ENCODE measurements at regions not wholly inside any gene's neighbourhood (a gene's known extent, or its start where the extent isn't known, plus 50 kb on each side); places are given as distances from the start of the nearest gene placed in this dataset.
"Not testable (repeated sequence)": the region's sequence is repeated elsewhere in the genome, so short reads cannot be mapped to it uniquely, and the experiment has no call there.

GRCh38 chr9:41839786-41840185, 289.4 kb downstream of the CNTNAP3B start:
- not testable (repeated sequence) for DNase-seq

GRCh38 chr9:41838953-41839352, 290.3 kb downstream of the CNTNAP3B start:
- not testable (repeated sequence) for DNase-seq

GRCh38 chr9:41838562-41838851, 290.7 kb downstream of the CNTNAP3B start:
- not testable (repeated sequence) for DNase-seq

GRCh38 chr9:41837684-41838561, 291.3 kb downstream of the CNTNAP3B start:
- DNase-seq, result not testable (repeated sequence)

- DNase-seq, result not testable (repeated sequence)
These were observed 296.1 kb downstream of the CNTNAP3B start for GRCh38 chr9:41833108-41833507.

GRCh38 chr9:41824723-41825122, 304.5 kb downstream of the CNTNAP3B start:
- not testable (repeated sequence) for DNase-seq

GRCh38 chr9:41802706-41803105, 326.5 kb downstream of the CNTNAP3B start:
- DNase-seq, result not testable (repeated sequence)

GRCh38 chr9:41798684-41799083, 330.5 kb downstream of the CNTNAP3B start:
- DNase-seq, result not testable (repeated sequence)

GRCh38 chr9:41790719-41791363, 338.4 kb downstream of the CNTNAP3B start:
- not testable (repeated sequence) for DNase-seq

GRCh38 chr9:41790007-41790406, 339.2 kb downstream of the CNTNAP3B start:
- DNase-seq, result not testable (repeated sequence)

GRCh38 chr9:41789387-41789786, 339.8 kb downstream of the CNTNAP3B start:
- not testable (repeated sequence) for DNase-seq

GRCh38 chr9:41787951-41788350, 341.3 kb downstream of the CNTNAP3B start:
- DNase-seq, result not testable (repeated sequence)

GRCh38 chr9:41787270-41787669, 342.0 kb downstream of the CNTNAP3B start:
- DNase-seq, result not testable (repeated sequence)

- not testable (repeated sequence) for DNase-seq
These were observed 345.2 kb downstream of the CNTNAP3B start for GRCh38 chr9:41784006-41784405.

GRCh38 chr9:41783070-41783810, 346.0 kb downstream of the CNTNAP3B start:
- not testable (repeated sequence) for DNase-seq

GRCh38 chr9:41781899-41782298, 347.3 kb downstream of the CNTNAP3B start:
- not testable (repeated sequence) for DNase-seq

GRCh38 chr9:41779897-41780406, 349.3 kb downstream of the CNTNAP3B start:
- not testable (repeated sequence) for DNase-seq

- DNase-seq, result not testable (repeated sequence)
These were observed 350.0 kb downstream of the CNTNAP3B start for GRCh38 chr9:41779192-41779591.

- not testable (repeated sequence) for DNase-seq
These were observed 350.6 kb downstream of the CNTNAP3B start for GRCh38 chr9:41778535-41779071.

GRCh38 chr9:41777536-41777935, 351.7 kb downstream of the CNTNAP3B start:
- DNase-seq, result not testable (repeated sequence)

- DNase-seq, result not testable (repeated sequence)
These were observed 356.7 kb downstream of the CNTNAP3B start for GRCh38 chr9:41772541-41772940.

GRCh38 chr9:41771693-41772092, 357.5 kb downstream of the CNTNAP3B start:
- not testable (repeated sequence) for DNase-seq

- not testable (repeated sequence) for DNase-seq
These were observed 374.4 kb downstream of the CNTNAP3B start for GRCh38 chr9:41754822-41755221.

All from activated CD4-positive, alpha-beta T cell treated with anti-CD3 and anti-CD28 coated beads, Interleukin-2, Interleukin-6, amounts not matched to agents 100 ng/mL and 50 ng/mL, durations not matched to agents 16 hours and 8 hours (primary cell).